NCI-H524 treated with DMSO at 0.1 percent for 48 hours (cell line): ENCODE measurements at regions not wholly inside any gene's neighbourhood (a gene's known extent, or its start where the extent isn't known, plus 50 kb on each side); places are given as distances from the start of the nearest gene placed in this dataset.

ENCODE experiments used
- DNase-seq: peaks from one replicate; lab custom pipeline; 2025; lab: John Stamatoyannopoulos, UW

- no peak for DNase-seq
Measured at GRCh38 chr7:33661430-33662160, 243.7 kb upstream of the BMPER start.

GRCh38 chr7:33666531-33666930 is 238.8 kb upstream of the BMPER start:
- no peak for DNase-seq

- no peak for DNase-seq
Measured at GRCh38 chr7:33667196-33667595, 238.1 kb upstream of the BMPER start.

- no peak for DNase-seq
Measured at GRCh38 chr7:33669251-33669670, 236.1 kb upstream of the BMPER start.

GRCh38 chr7:33671531-33672262 is 233.6 kb upstream of the BMPER start:
- DNase-seq: no peak

DNA sequence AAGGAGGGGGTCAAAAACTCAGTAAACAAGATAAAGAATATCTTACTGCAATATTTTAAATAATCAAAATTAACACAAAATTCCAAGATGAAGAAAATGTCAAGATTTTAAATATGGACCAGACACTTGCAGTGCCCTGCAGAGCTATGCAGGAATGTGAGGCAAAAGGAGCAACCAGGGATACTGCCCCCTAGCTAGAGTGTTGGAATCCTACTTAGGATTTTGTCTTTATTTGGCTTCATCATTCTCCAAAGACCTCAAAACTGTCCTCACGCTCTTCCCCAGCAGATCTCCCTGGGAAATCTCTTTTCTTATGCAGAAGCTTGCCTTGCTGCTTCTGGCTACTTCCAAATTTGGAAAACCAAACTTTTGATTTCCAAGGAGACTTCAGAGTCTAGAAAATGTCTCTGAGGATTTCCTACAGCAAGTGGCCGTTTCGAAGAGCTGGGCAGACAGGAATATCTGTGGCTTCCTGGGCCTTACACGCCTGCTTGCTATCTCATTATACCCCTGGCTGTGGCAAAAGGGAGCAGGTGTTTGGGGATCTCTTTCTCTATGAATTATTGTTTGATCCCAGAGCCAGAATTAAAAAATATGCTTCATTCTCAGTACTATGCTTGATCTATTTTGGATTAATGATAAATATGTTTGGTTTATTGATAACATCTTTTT is 232.2 kb upstream of the BMPER start:
- no peak for DNase-seq

DNA sequence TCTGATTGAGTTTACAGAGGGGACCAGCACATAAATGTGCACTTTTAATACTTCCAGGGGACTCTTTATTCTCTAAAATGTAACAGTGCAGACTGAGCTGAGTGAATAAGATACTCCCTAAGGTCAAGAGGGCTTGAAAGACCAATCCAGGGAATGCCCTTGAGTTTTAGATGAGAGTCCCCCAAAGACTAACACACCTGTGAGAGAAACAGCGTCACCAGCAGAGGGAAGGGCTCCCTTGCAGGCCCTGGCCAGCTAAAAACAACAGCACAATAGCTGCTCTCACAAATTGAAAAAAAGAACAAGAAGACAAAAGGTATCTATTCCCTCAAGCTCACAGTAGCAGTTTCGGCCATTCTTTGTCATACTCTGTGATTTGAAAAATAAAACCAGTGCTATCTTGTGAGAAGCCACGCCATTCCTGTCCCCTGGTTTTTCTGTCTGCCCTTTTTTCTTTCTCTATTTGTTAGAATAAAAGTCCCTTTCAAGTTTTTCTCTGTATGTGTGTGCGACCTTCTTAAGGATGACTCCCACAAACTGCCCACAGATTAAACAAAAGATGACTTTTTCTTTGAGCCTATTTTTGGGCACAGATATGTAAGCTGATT is 230.4 kb upstream of the BMPER start:
- no peak for DNase-seq

- no peak for DNase-seq
Measured at GRCh38 chr7:33677556-33677955, 227.8 kb upstream of the BMPER start.

DNA sequence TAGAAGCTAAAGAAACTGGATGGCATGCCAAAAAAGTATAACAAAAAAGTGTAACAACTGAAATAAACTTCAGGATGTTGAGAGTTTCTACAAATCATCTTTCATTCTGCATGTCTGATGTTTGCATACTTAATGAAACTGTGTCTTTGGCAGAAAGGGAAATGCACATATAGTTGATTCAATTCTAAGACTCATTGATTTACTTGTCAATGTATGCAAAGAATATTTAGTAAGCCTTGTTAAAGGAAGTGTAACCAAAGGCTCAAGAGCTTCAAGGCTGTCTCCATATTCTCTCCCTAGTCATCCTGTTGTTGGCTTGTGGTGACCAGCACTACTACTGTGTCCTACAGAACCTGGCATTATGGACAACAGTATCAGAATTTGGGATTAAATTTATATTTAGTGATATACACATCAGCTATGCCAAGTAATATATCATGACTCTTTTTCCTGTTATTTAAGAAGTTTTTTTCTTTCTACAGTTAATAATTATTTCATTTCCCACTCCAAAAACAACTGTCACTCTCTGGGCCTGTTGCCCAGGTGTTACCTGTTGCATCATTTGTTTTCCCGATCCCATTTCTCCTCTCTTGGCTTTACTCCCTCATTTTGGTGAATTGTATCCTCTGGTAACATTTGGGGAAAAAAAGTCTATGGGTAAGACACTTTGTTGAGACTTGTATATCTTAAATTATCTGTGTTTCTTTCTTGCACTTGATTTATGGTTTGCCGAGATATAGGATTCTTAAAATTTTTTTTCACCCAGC is 226.6 kb upstream of the BMPER start:
- DNase-seq: no peak

DNA sequence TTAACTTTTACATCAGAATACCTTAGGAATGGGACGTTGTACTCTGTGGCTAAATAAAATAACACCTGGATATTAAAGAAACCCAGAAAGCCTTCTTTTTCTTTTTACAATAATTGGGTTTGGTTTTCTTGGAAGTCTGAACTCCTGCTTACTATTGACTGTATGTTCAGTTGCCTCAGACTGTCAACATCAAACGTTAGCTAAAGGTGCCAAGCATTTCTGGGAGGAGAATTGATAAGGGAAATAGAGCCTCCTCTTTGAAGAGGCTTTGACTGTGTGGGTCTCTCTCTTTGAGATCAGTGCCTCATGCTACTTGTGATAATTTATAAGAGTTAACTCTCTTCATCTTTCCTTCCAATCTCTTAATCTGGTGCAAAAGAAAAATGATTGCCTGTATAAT is 224.7 kb upstream of the BMPER start:
- no peak for DNase-seq

GRCh38 chr7:33685503-33685902 is 219.8 kb upstream of the BMPER start:
- DNase-seq: no peak

DNA sequence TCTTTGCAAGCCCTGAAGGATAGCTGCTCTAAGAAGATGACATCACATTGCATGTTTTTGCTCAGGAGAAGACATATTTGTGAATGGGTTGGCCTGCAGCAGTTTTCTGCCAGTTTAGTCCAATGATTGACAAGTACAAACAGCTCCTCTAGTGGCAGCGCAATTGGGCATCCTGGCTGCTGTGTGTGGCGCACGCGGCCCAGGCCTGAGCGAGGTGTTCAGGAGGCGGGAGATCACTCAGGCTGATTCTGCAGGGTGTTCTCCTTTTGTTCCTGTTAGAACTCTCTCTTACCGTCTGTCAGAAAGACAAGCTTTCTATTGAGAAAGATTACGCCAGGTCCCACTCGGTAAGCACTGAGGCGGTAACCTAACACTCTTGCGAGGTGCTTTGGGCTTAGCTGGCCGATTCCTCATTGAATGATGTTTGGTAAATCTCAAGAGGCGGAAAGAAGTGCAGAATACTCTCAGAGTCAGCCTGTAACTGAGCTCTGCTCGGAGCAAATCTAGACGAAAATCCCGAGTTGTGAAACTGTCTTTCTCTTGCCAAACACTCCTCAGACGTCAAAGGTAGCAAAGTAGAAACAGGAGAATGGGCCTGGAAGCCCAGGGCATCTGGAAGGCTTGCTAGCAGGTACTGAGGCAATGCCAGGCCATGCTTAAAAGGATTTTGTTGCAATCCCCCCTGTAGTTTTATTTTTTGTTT is 219.2 kb upstream of the BMPER start:
- no peak for DNase-seq

- no peak for DNase-seq
Measured at GRCh38 chr7:33687625-33688024, 217.7 kb upstream of the BMPER start.

DNA sequence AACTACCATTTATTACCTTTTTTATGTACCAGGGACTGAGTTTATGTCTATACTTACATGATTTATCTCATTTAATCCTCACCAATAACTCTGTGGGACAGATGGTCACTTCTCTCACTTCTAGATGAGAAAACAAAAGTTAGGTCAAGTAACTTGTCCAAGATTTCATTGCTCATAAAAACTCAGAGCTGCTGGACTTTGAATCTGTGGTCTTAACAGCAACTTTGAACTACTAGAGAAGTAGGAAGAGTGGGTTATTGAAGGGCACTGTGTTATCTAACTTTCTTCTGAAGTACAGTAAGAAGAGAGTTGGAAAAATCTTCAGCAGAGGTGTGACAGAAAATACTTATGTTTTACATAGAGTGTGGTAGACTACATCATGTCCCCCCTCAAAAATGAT is 214.2 kb upstream of the BMPER start:
- DNase-seq: no peak

- no peak for DNase-seq
Measured at GRCh38 chr7:33692956-33693355, 212.4 kb upstream of the BMPER start.

GRCh38 chr7:33694006-33694405 is 211.3 kb upstream of the BMPER start:
- no peak for DNase-seq

DNA sequence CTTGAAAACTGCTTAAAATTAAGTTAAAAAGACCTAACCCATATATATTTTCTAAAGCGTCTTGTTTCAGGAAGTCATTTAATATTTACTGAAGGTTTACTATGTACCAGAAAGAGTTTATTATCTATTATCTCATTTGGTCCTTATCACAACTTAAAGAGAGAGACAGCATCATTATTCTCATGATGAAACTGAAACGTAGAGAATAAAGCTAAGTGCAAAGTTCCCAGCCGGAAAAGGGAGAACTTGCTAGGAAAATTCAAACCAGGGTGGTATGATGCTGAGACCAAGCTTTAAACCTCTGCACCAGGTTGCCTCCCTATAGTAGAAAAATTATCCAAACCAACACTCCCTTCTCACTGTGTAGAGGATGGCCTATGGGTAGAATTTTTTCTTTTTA is 207.7 kb upstream of the BMPER start:
- DNase-seq: no peak

DNA sequence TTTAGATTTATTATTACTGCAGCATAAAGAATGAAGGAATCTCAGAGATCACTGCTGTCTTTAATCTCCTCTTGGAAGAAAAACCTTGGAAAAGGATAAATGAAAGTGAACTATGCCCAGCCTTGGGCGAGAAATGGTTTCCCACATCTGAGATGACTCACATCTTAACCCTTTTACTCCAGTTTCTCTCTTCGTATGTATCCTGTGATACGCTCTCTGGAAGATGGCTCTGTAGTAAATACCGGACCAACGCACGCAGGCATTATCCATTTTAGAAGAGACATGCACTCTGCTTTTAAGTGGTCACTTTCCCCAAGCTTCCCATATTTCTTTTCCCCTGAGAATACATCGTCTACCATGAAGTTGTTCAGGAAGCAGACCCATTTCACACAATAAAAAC is 207.3 kb upstream of the BMPER start:
- no peak for DNase-seq

DNA sequence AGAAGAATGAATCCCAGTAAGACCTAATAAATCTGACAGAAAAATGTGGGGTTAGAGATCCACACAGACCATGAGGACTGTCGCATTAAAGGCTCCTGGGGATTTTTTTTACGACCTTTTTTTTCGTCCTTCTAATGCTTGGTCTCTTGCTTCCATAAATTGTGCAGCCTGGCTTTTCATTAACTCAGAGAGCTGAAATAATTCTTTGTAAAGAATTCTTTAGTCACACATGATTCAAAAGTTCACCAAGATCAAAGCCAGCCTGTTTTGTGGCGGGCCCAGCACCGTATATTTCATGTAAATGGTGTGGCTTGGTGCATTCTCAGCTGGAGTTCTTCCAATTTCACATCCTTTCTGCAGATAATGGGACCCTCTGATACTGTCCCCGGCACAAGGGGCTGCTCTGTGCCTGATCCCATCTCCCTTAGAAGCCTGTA is 206.6 kb upstream of the BMPER start:
- DNase-seq: no peak

DNA sequence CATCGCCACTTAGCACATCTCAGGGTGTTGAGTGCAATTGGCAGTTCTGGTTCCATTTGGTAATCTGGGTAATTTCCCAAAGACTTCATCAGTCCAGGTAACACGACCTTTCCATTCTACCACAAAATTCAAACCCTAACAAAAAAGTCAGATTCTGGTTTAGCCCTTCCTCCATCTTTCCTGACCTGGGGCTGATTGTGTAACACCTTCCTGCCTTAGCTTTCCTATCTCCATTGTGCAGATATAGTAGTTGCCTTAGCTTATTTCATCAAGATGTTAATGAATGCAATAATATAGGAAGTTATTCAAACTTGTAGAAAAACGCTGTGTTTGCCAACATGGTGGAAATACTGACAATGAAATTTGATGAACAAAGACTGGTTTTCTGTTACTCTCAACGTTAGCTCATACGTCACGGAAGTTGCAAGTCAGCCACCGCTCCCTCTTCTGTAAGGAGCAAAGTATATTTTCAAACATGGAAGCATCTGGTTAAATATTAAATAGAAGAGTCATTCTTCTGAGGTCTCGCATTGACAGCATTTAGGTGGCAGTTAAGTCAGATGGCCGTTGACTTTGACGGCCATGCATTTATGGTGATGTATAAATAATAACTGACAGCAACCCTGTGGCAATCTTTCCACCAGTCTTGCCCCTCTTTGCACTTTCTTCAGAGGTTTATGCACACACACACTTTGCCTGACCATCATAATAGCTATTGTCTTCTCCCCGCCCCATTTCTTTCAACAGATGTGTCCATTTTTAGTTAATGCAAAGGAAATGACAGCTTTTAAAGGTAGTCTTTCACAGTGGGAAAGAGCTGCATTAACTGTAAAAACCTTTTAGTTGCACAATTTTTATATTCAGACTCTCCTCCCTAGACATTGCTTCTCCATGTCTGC is 205.1 kb upstream of the BMPER start:
- DNase-seq: no peak
